Calu3 (cell line): ENCODE measurements at regions not wholly inside any gene's neighbourhood (a gene's known extent, or its start where the extent isn't known, plus 50 kb on each side); places are given as distances from the start of the nearest gene placed in this dataset.

Source experiments
- BruUV-seq: library from RNA; stranded (reverse); fragments of 400-500 nt; replicated peaks from 2 replicates; lab custom pipeline; 2021; lab: Mats Ljungman, UMichigan
- CTCF ChIA-PET: fragments of 300-600 bp; sonication (Branson Sonifier 250); formaldehyde crosslinking; loops from one replicate; lab custom pipeline; 2022; ENCODE audit warnings: antibody characterized with exemption; lab: Charles Lee
- DNase-seq: peaks from one replicate; pipeline ENCODE4 v3.0.0; 2022
- H3K27ac Mint-ChIP-seq: one replicate; pipeline ENCODE4 v1.8.0; 2022; ENCODE audit warnings: mixed read lengths; ENCODE audit not compliant: unreplicated experiment
- H3K27me3 Mint-ChIP-seq: one replicate; pipeline ENCODE4 v1.8.0; 2022; ENCODE audit warnings: mixed read lengths; ENCODE audit not compliant: unreplicated experiment
- H3K36me3 Mint-ChIP-seq: one replicate; pipeline ENCODE4 v1.8.0; 2022; ENCODE audit warnings: mild to moderate bottlenecking, moderate library complexity, mixed read lengths; ENCODE audit not compliant: insufficient read depth, unreplicated experiment
- H3K4me1 Mint-ChIP-seq: one replicate; pipeline ENCODE4 v1.8.0; 2022; ENCODE audit warnings: mild to moderate bottlenecking, low read depth, mixed read lengths; ENCODE audit not compliant: unreplicated experiment
- H3K4me3 Mint-ChIP-seq: one replicate; pipeline ENCODE4 v1.8.0; 2022; ENCODE audit warnings: mild to moderate bottlenecking, low read depth, moderate library complexity, mixed read lengths; ENCODE audit not compliant: unreplicated experiment
- H3K9me3 Mint-ChIP-seq: one replicate; pipeline ENCODE4 v1.8.0; 2022; ENCODE audit warnings: low read depth, mixed read lengths; ENCODE audit not compliant: unreplicated experiment
- CTCF ChIP-seq: fragments of 200-600 bp; IDR thresholded peaks from one replicate; pipeline ENCODE4 v1.8.0; 2022; ENCODE audit warnings: antibody characterized with exemption; ENCODE audit not compliant: unreplicated experiment
- intact Hi-C: fragments of 100-400 bp; cut with micrococcal nuclease; formaldehyde crosslinking; loops from one replicate; pipeline ENCODE4 v1.10.0; 2022; ENCODE audit not compliant: unreplicated experiment

GRCh38 chr14:85428926-85429325 is 101.0 kb upstream of the FLRT2 start:
- intact Hi-C loops = no loop called here
- BruUV-seq = no TSS peak
- no peak overlapping the region for H3K27ac Mint-ChIP-seq
- CTCF ChIA-PET = no interaction called here
- no peak for DNase-seq
- H3K9me3 Mint-ChIP-seq = peaks cover 8% of the 10 kb centered on the region
- no peaks in the 10 kb centered on the region for H3K4me1 Mint-ChIP-seq
- H3K4me3 Mint-ChIP-seq = no peak overlapping the region
- H3K27me3 Mint-ChIP-seq = no peaks in the 10 kb centered on the region
- no peaks in the 10 kb centered on the region for H3K36me3 Mint-ChIP-seq
- TF ChIP-seq CTCF = no peak

- no peak for DNase-seq
- no TSS peak for BruUV-seq
- Mint-ChIP-seq H3K9me3 (no peaks in the 10 kb centered on the region), H3K27me3 (no peaks in the 10 kb centered on the region), H3K27ac (no peak overlapping the region), H3K4me3 (no peak overlapping the region), H3K36me3 (no peaks in the 10 kb centered on the region), H3K4me1 (no peaks in the 10 kb centered on the region)
- TF ChIP-seq CTCF = no peak
- CTCF ChIA-PET = no interaction called here
- intact Hi-C loops = no loop called here
These were observed 92.8 kb upstream of the FLRT2 start for GRCh38 chr14:85437148-85437547.

- H3K27me3 Mint-ChIP-seq = no peaks in the 10 kb centered on the region
- H3K36me3 Mint-ChIP-seq = no peaks in the 10 kb centered on the region
- CTCF ChIA-PET = no interaction called here
- intact Hi-C loops = no loop called here
- BruUV-seq = no TSS peak
- H3K4me3 Mint-ChIP-seq = no peak overlapping the region
- H3K4me1 Mint-ChIP-seq = no peaks in the 10 kb centered on the region
- no peak for TF ChIP-seq CTCF
- no peak for DNase-seq
- no peak overlapping the region for H3K27ac Mint-ChIP-seq
- no peaks in the 10 kb centered on the region for H3K9me3 Mint-ChIP-seq
These were observed 91.9 kb upstream of the FLRT2 start for GRCh38 chr14:85438001-85438400.

GRCh38 chr14:85438481-85438942 is 91.4 kb upstream of the FLRT2 start:
- H3K27ac Mint-ChIP-seq = no peak overlapping the region
- H3K27me3 Mint-ChIP-seq = no peaks in the 10 kb centered on the region
- TF ChIP-seq CTCF = no peak
- H3K4me3 Mint-ChIP-seq = no peak overlapping the region
- no TSS peak for BruUV-seq
- H3K4me1 Mint-ChIP-seq = no peaks in the 10 kb centered on the region
- CTCF ChIA-PET = no interaction called here
- H3K36me3 Mint-ChIP-seq = no peaks in the 10 kb centered on the region
- DNase-seq = no peak
- no peaks in the 10 kb centered on the region for H3K9me3 Mint-ChIP-seq
- intact Hi-C loops = no loop called here
